ENCODE measurements at regions not wholly inside any gene's neighbourhood (a gene's known extent, or its start where the extent isn't known, plus 50 kb on each side); places are given as distances from the start of the nearest gene placed in this dataset.

DNA sequence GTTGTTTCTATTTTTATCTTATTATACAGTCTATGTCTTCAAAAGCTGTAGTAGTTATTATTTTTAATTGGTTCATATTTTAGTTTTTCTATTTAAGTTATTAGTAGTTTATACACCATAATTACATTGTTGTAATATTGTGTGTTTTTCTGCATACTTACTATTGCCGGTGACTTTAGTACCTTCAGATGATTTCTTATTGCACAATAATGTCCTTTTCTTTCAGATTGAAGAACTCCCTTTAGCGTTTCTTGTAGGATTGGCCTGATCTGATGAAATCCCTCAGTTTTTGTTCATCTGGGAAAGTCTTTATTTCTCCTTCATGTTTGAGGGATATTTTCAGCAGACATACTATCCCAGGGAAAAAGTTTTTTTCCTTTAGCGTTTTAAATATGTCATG is 74.3 kb upstream of the CREB5 start:
- no TSS peak for BruUV-seq (replicated peaks)
- ATAC-seq (no peak), DNase-seq (ENCODE audit: low read depth, low spot score) (no peak)
- ChIA-PET CTCF (no interaction called here), POLR2A (no interaction called here)
- Histone ChIP-seq H3K36me3 (ENCODE audit: control insufficient read depth, insufficient read depth, low read length) (no peaks in the 10 kb centered on the region), H3K27ac (ENCODE audit: low read length) (no peak overlapping the region), H3K27me3 (ENCODE audit: control insufficient read depth, insufficient read depth, low read length) (no peaks in the 10 kb centered on the region), H3K9me3 (ENCODE audit: control insufficient read depth, insufficient read depth, low read depth, low read length) (no peaks in the 10 kb centered on the region), H3K4me1 (ENCODE audit: control insufficient read depth, insufficient read depth, low read length) (no peaks in the 10 kb centered on the region), H3K4me3 (ENCODE audit: low read depth in 2 of 2, low read length in 2 of 2) (no peak overlapping the region)
- intact Hi-C loops (cut with micrococcal nuclease; ENCODE audit: unreplicated experiment) (no loop called here), in situ Hi-C loops (cut with HindIII; ENCODE audit: low pct_unique_long_range_greater_than_20kb, low sequenced_read_pairs) (no loop called here)
- TF ChIP-seq, protein P1, sequence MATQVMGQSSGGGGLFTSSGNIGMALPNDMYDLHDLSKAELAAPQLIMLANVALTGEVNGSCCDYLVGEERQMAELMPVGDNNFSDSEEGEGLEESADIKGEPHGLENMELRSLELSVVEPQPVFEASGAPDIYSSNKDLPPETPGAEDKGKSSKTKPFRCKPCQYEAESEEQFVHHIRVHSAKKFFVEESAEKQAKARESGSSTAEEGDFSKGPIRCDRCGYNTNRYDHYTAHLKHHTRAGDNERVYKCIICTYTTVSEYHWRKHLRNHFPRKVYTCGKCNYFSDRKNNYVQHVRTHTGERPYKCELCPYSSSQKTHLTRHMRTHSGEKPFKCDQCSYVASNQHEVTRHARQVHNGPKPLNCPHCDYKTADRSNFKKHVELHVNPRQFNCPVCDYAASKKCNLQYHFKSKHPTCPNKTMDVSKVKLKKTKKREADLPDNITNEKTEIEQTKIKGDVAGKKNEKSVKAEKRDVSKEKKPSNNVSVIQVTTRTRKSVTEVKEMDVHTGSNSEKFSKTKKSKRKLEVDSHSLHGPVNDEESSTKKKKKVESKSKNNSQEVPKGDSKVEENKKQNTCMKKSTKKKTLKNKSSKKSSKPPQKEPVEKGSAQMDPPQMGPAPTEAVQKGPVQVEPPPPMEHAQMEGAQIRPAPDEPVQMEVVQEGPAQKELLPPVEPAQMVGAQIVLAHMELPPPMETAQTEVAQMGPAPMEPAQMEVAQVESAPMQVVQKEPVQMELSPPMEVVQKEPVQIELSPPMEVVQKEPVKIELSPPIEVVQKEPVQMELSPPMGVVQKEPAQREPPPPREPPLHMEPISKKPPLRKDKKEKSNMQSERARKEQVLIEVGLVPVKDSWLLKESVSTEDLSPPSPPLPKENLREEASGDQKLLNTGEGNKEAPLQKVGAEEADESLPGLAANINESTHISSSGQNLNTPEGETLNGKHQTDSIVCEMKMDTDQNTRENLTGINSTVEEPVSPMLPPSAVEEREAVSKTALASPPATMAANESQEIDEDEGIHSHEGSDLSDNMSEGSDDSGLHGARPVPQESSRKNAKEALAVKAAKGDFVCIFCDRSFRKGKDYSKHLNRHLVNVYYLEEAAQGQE (IDR thresholded peaks at IDR 0.05; ENCODE audit: insufficient read depth in 1 of 2, low read depth in 2 of 2, low read length in 1 of 2) = no peak
- TF ChIP-seq TCF7L2 (IDR thresholded peaks at IDR 0.05; ENCODE audit: low read depth, low read length) (no peak), POLR2AphosphoS5 (IDR thresholded peaks at IDR 0.05; ENCODE audit: low read depth, low read length) (no peak), SIN3A (IDR thresholded peaks at IDR 0.05; ENCODE audit: borderline replicate concordance, insufficient read depth, low read depth, low read length) (no peak)
- TF ChIP-seq, protein P2, sequence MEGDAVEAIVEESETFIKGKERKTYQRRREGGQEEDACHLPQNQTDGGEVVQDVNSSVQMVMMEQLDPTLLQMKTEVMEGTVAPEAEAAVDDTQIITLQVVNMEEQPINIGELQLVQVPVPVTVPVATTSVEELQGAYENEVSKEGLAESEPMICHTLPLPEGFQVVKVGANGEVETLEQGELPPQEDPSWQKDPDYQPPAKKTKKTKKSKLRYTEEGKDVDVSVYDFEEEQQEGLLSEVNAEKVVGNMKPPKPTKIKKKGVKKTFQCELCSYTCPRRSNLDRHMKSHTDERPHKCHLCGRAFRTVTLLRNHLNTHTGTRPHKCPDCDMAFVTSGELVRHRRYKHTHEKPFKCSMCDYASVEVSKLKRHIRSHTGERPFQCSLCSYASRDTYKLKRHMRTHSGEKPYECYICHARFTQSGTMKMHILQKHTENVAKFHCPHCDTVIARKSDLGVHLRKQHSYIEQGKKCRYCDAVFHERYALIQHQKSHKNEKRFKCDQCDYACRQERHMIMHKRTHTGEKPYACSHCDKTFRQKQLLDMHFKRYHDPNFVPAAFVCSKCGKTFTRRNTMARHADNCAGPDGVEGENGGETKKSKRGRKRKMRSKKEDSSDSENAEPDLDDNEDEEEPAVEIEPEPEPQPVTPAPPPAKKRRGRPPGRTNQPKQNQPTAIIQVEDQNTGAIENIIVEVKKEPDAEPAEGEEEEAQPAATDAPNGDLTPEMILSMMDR (IDR thresholded peaks at IDR 0.05) = no peak

DNA sequence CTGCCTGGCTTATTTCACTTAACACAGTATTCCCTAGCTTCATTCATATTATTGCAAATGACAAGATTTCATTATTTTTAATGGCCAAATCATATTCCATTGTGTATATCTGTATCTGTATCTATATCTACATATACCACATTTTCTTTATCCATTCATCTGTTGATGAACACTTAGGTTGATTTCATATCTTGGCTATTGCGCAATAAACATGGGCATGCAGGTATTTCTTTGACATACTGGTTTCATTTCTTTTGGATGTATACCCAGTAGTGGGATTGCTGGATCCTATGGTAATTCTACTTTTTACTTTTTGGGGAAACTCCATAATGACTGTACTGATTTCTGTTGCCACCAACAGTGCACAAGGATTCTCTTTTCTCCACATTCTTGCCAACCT is 68.9 kb upstream of the CREB5 start:
- no peaks in the 10 kb centered on the region for H3K4me1 ChIP-seq (ENCODE audit: control insufficient read depth, insufficient read depth, low read length)
- no peaks in the 10 kb centered on the region for H3K36me3 ChIP-seq (ENCODE audit: control insufficient read depth, insufficient read depth, low read length)
- CTCF ChIA-PET = no interaction called here
- intact Hi-C loops (cut with micrococcal nuclease; ENCODE audit: unreplicated experiment) (no loop called here), in situ Hi-C loops (cut with HindIII; ENCODE audit: low pct_unique_long_range_greater_than_20kb, low sequenced_read_pairs) (no loop called here)
- no TSS peak for BruUV-seq (replicated peaks)
- no peak for TF ChIP-seq TCF7L2 (IDR thresholded peaks at IDR 0.05; ENCODE audit: low read depth, low read length)
- TF ChIP-seq, protein P2 (IDR thresholded peaks at IDR 0.05) = no peak
- TF ChIP-seq, protein P1 (IDR thresholded peaks at IDR 0.05; ENCODE audit: insufficient read depth in 1 of 2, low read depth in 2 of 2, low read length in 1 of 2) = no peak
- no peak for TF ChIP-seq SIN3A (IDR thresholded peaks at IDR 0.05; ENCODE audit: borderline replicate concordance, insufficient read depth, low read depth, low read length)
- TF ChIP-seq POLR2AphosphoS5 (IDR thresholded peaks at IDR 0.05; ENCODE audit: low read depth, low read length) = no peak
- H3K4me3 ChIP-seq (ENCODE audit: low read depth in 2 of 2, low read length in 2 of 2) = no peak overlapping the region
- POLR2A ChIA-PET = no interaction called here
- DNase-seq (ENCODE audit: low read depth, low spot score) (no peak), ATAC-seq (no peak)
- H3K9me3 ChIP-seq (ENCODE audit: control insufficient read depth, insufficient read depth, low read depth, low read length) = no peaks in the 10 kb centered on the region
- no peak overlapping the region for H3K27ac ChIP-seq (ENCODE audit: low read length)
- H3K27me3 ChIP-seq (ENCODE audit: control insufficient read depth, insufficient read depth, low read length) = no peaks in the 10 kb centered on the region

All from Panc1 (cell line).